NCI-H2227 treated with DMSO at 0.1 percent for 48 hours (cell line): ENCODE measurements at regions not wholly inside any gene's neighbourhood (a gene's known extent, or its start where the extent isn't known, plus 50 kb on each side); places are given as distances from the start of the nearest gene placed in this dataset.

Source experiments
- DNase-seq: peaks from one replicate; lab custom pipeline; 2025; lab: John Stamatoyannopoulos, UW

GRCh38 chr5:155987265-155987810 lies 339.6 kb upstream of the SGCD start:
- DNase-seq, result no peak

GRCh38 chr5:155989879-155990278 lies 337.1 kb upstream of the SGCD start:
- no peak for DNase-seq

GRCh38 chr5:155996123-155996522 lies 330.8 kb upstream of the SGCD start:
- no peak for DNase-seq

- no peak for DNase-seq
Measured at GRCh38 chr5:155998257-155998656, 328.7 kb upstream of the SGCD start.

GRCh38 chr5:156000115-156000514 lies 326.8 kb upstream of the SGCD start:
- DNase-seq, result no peak

GRCh38 chr5:156004754-156005153 lies 322.2 kb upstream of the SGCD start:
- no peak for DNase-seq

- no peak for DNase-seq
Measured at GRCh38 chr5:156006026-156006647, 320.8 kb upstream of the SGCD start.

- no peak for DNase-seq
Measured at GRCh38 chr5:156008844-156009243, 318.1 kb upstream of the SGCD start.

GRCh38 chr5:156009583-156009982 lies 317.4 kb upstream of the SGCD start:
- no peak for DNase-seq

GRCh38 chr5:156015137-156015536 lies 311.8 kb upstream of the SGCD start:
- no peak for DNase-seq

- no peak for DNase-seq
Measured at GRCh38 chr5:156019130-156019529, 307.8 kb upstream of the SGCD start.

GRCh38 chr5:156019571-156020180 lies 307.3 kb upstream of the SGCD start:
- DNase-seq, result no peak

GRCh38 chr5:156020647-156021046 lies 306.3 kb upstream of the SGCD start:
- no peak for DNase-seq

- DNase-seq, result no peak
Measured at GRCh38 chr5:156021866-156022265, 305.1 kb upstream of the SGCD start.

GRCh38 chr5:156025656-156026055 lies 301.3 kb upstream of the SGCD start:
- no peak for DNase-seq

- DNase-seq, result no peak
Measured at GRCh38 chr5:156031181-156031580, 295.8 kb upstream of the SGCD start.

- DNase-seq, result no peak
Measured at GRCh38 chr5:156036640-156037039, 290.3 kb upstream of the SGCD start.

- no peak for DNase-seq
Measured at GRCh38 chr5:156037151-156037909, 289.6 kb upstream of the SGCD start.

GRCh38 chr5:156042726-156043125 lies 284.2 kb upstream of the SGCD start:
- DNase-seq, result no peak

- no peak for DNase-seq
Measured at GRCh38 chr5:156043351-156043750, 283.6 kb upstream of the SGCD start.

- no peak for DNase-seq
Measured at GRCh38 chr5:156051972-156052371, 275.0 kb upstream of the SGCD start.

GRCh38 chr5:156052656-156053055 lies 274.3 kb upstream of the SGCD start:
- no peak for DNase-seq

- no peak for DNase-seq
Measured at GRCh38 chr5:156053056-156053455, 273.9 kb upstream of the SGCD start.
